ENCODE measurements at regions not wholly inside any gene's neighbourhood (a gene's known extent, or its start where the extent isn't known, plus 50 kb on each side); places are given as distances from the start of the nearest gene placed in this dataset.

GRCh38 chr9:93771276-93771675 is 183.9 kb downstream of the BARX1 start:
- H4K20me1 ChIP-seq (ENCODE audit: control insufficient read depth, insufficient read depth, low read length, poor library complexity, severe bottlenecking), result no peaks in the 10 kb centered on the region
- no peak overlapping the region for H3K4me2 ChIP-seq (replicated peaks; ENCODE audit: low read depth, low read length, poor library complexity, severe bottlenecking)
- no peak overlapping the region for H3K9ac ChIP-seq (ENCODE audit: low read length)
- H3K79me2 ChIP-seq (ENCODE audit: control insufficient read depth, insufficient read depth, low read length), result no peaks in the 10 kb centered on the region
- no peaks in the 10 kb centered on the region for H3K4me1 ChIP-seq (ENCODE audit: control insufficient read depth in 2 of 2, insufficient read depth in 2 of 2, low read length in 2 of 2)
- no peak overlapping the region for H3K27ac ChIP-seq (ENCODE audit: low read length in 2 of 2)
- ATAC-seq (ENCODE audit: low read depth), result no peak
- H2AFZ ChIP-seq (ENCODE audit: insufficient read depth, low read depth, low read length, poor library complexity, severe bottlenecking), result no peak overlapping the region
- H3K4me3 Mint-ChIP-seq, result no peak overlapping the region
- ChIA-PET CTCF (no interaction called here), POLR2A (no interaction called here)
- peaks cover 9% of the 10 kb centered on the region for H3K27me3 Mint-ChIP-seq
- H3K27ac Mint-ChIP-seq, result no peak overlapping the region
- no peak for DNase-seq
- H3K36me3 ChIP-seq (replicated peaks in 1 of 2; ENCODE audit: control extremely low read depth in 1 of 2, control insufficient read depth in 1 of 2, extremely low read depth in 1 of 2, insufficient read depth in 2 of 2, low read length in 1 of 2), result no peaks in the 10 kb centered on the region
- no peak for TF ChIP-seq EZH2 (IDR thresholded peaks at IDR 0.05; ENCODE audit: borderline replicate concordance, insufficient read depth, low read depth, low read length, poor library complexity, severe bottlenecking)
- H3K4me3 ChIP-seq (ENCODE audit: control extremely low read depth in 1 of 5, extremely low read depth in 1 of 5, insufficient read depth in 1 of 5, low read depth in 2 of 5, low read length in 4 of 5), result no peak overlapping the region
- no peaks in the 10 kb centered on the region for H3K9me3 ChIP-seq (ENCODE audit: control extremely low read depth in 1 of 3, control insufficient read depth in 2 of 3, insufficient read depth in 1 of 3, low read length in 2 of 3)
- H3K27me3 ChIP-seq (replicated peaks in 1 of 4; ENCODE audit: control extremely low read depth in 1 of 4, control insufficient read depth in 3 of 4, insufficient read depth in 4 of 4, low read length in 3 of 4), result peaks cover 0 to 6% (median 0%) of the 10 kb centered on the region in 4 experiments
- no peaks in the 10 kb centered on the region for H3K4me1 Mint-ChIP-seq
- intact Hi-C loops (cut with micrococcal nuclease), result no loop called here
- no CpG with 5 or more reads among the region's 1 CpG for WGBS (ENCODE audit: insufficient coverage)
- peaks cover 2% of the 10 kb centered on the region for H3K9me3 Mint-ChIP-seq (ENCODE audit: insufficient read depth)

- no peak for ATAC-seq (ENCODE audit: low read depth)
- ChIA-PET CTCF (no interaction called here), POLR2A (no interaction called here)
- Histone ChIP-seq H3K4me2 (replicated peaks; ENCODE audit: low read depth, low read length, poor library complexity, severe bottlenecking) (no peak overlapping the region), H3K27me3 (replicated peaks in 1 of 4; ENCODE audit: control extremely low read depth in 1 of 4, control insufficient read depth in 3 of 4, insufficient read depth in 4 of 4, low read length in 3 of 4) (peaks cover 0 to 6% (median 3%) of the 10 kb centered on the region in 4 experiments), H3K9ac (ENCODE audit: low read length) (no peak overlapping the region), H4K20me1 (ENCODE audit: control insufficient read depth, insufficient read depth, low read length, poor library complexity, severe bottlenecking) (no peaks in the 10 kb centered on the region), H3K9me3 (ENCODE audit: control extremely low read depth in 1 of 3, control insufficient read depth in 2 of 3, insufficient read depth in 1 of 3, low read length in 2 of 3) (peaks cover 0 to 10% (median 6%) of the 10 kb centered on the region in 3 donors), H2AFZ (ENCODE audit: insufficient read depth, low read depth, low read length, poor library complexity, severe bottlenecking) (no peak overlapping the region), H3K36me3 (replicated peaks in 1 of 2; ENCODE audit: control extremely low read depth in 1 of 2, control insufficient read depth in 1 of 2, extremely low read depth in 1 of 2, insufficient read depth in 2 of 2, low read length in 1 of 2) (no peaks in the 10 kb centered on the region), H3K79me2 (ENCODE audit: control insufficient read depth, insufficient read depth, low read length) (no peaks in the 10 kb centered on the region), H3K4me1 (ENCODE audit: control insufficient read depth in 2 of 2, insufficient read depth in 2 of 2, low read length in 2 of 2) (no peaks in the 10 kb centered on the region), H3K27ac (ENCODE audit: low read length in 2 of 2) (no peak overlapping the region), H3K4me3 (ENCODE audit: control extremely low read depth in 1 of 5, extremely low read depth in 1 of 5, insufficient read depth in 1 of 5, low read depth in 2 of 5, low read length in 4 of 5) (no peak overlapping the region)
- Mint-ChIP-seq H3K4me1 (no peaks in the 10 kb centered on the region), H3K27me3 (peaks cover 24% of the 10 kb centered on the region), H3K4me3 (no peak overlapping the region), H3K27ac (no peak overlapping the region), H3K9me3 (ENCODE audit: insufficient read depth) (peaks cover 3% of the 10 kb centered on the region)
- WGBS (ENCODE audit: insufficient coverage), result no CpG with 5 or more reads among the region's 3 CpGs
- intact Hi-C loops (cut with micrococcal nuclease), result no loop called here
- DNase-seq, result no peak
- TF ChIP-seq EZH2 (IDR thresholded peaks at IDR 0.05; ENCODE audit: borderline replicate concordance, insufficient read depth, low read depth, low read length, poor library complexity, severe bottlenecking) (no peak), CTCF (IDR thresholded peaks at IDR 0.05) (no peak)
Observed at GRCh38 chr9:93761822-93762221, 185.4 kb downstream of the PHF2 start.

All from B cell (primary cell).